ENCODE measurements at regions not wholly inside any gene's neighbourhood (a gene's known extent, or its start where the extent isn't known, plus 50 kb on each side); places are given as distances from the start of the nearest gene placed in this dataset.

DNA sequence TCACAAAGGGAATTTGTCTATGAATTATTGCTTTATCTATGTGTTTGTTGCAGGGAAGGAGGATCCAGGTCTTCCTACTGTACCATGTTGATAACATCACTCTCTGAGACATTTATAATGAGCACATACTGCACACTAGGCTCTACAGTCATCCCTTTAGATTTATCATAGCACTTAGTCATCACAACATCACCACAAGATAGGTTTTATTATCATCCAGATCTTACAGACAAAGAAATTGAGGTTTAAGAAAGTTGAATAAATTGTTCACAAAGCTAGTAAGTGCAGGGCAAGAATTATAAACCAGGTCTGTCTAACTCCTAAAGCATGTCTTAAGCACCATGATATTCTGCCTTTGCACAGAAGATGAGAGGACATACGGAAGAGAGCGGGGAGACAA lies 121.1 kb upstream of the ST6GALNAC5 start:
- FAIRE-seq (no peak), DNase-seq (ENCODE audit: low spot score) (no peak), ATAC-seq (no peak)
- ChIA-PET CTCF (ENCODE audit: low intra/inter-chr PET ratio, low total read pairs) (no interaction called here), POLR2A (no interaction called here)
- no peak overlapping the region for H3K4me3 ChIP-seq (replicated peaks in 1 of 3; ENCODE audit: insufficient read depth in 1 of 3, low read depth in 2 of 3, low read length in 3 of 3)
- H3K79me2 ChIP-seq (ENCODE audit: insufficient read depth, low read length): no peaks in the 10 kb centered on the region
- H3K27me3 ChIP-seq (ENCODE audit: control insufficient read depth in 1 of 2, insufficient read depth in 2 of 2, low read length in 2 of 2): no peaks in the 10 kb centered on the region; a peak in 1 of 5 replicates
- no peaks in the 10 kb centered on the region for H3K36me3 ChIP-seq (replicated peaks in 1 of 2; ENCODE audit: control insufficient read depth in 1 of 2, insufficient read depth in 2 of 2, low read length in 2 of 2)
- in situ Hi-C loops (cut with HindIII; ENCODE audit: extremely low pct_ligation_motif_present, low pct_unique_long_range_greater_than_20kb): no loop called here
- WGBS (ENCODE audit: low lambda C conversion rate): 82% methylated on average over 2 of the region's 2 CpGs
- no peak overlapping the region for H3K27ac ChIP-seq (ENCODE audit: extremely low read length, insufficient read depth, low read length)
- no peak overlapping the region for H3K9ac ChIP-seq (ENCODE audit: insufficient read depth, low read depth, low read length)
- no peaks in the 10 kb centered on the region for H4K20me1 ChIP-seq (ENCODE audit: insufficient read depth, low read length)
- intact Hi-C loops (cut with micrococcal nuclease; ENCODE audit: unreplicated experiment): no loop called here
- peaks cover 53% of the 10 kb centered on the region for H3K9me3 ChIP-seq (ENCODE audit: low read length)
- no peaks in the 10 kb centered on the region for H3K4me1 ChIP-seq (ENCODE audit: insufficient read depth, low read length)
- no peak overlapping the region for H2AFZ ChIP-seq (ENCODE audit: low read length)
- TF ChIP-seq NCOR1 (IDR thresholded peaks at IDR 0.05; ENCODE audit: borderline replicate concordance, low read length): no peak
- TF ChIP-seq ZFP1 (CRISPR knock-in tag; IDR thresholded peaks at IDR 0.05): no peak
- no peak for TF ChIP-seq ATF5 (CRISPR knock-in tag; IDR thresholded peaks at IDR 0.05; ENCODE audit: low read depth)
- no peak for TF ChIP-seq ZBTB7A (CRISPR knock-in tag; IDR thresholded peaks at IDR 0.05)
- TF ChIP-seq HNF4A (CRISPR knock-in tag; IDR thresholded peaks at IDR 0.05): no peak
- no peak for TF ChIP-seq MEIS1 (CRISPR knock-in tag; IDR thresholded peaks at IDR 0.05; ENCODE audit: borderline replicate concordance)
- no peak for TF ChIP-seq ZNF530 (CRISPR knock-in tag; IDR thresholded peaks at IDR 0.05; ENCODE audit: low read depth)
- TF ChIP-seq ZBTB3 (CRISPR knock-in tag; IDR thresholded peaks at IDR 0.05; ENCODE audit: borderline replicate concordance, low read depth): no peak
- BruUV-seq (replicated peaks): no TSS peak
- no peak overlapping the region for H3K4me2 ChIP-seq (ENCODE audit: low read depth, low read length)

DNA sequence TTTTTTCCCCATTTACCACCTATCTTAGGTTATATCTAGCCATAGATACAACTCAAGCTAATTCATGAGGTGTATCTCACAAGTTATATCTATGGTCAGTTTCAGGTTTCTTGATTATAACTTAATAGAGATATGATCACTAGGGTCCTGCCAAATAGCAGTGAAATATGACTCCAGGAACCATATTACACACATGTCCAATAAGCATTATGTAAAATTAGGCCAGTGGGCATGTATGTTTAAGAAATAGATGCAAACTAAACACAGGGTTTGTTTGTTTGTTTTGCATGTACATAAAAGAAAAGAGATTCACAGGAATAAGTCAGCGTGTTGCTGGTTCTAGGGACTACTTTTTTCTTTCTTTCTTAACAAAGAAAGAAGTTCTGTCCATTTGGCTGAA lies 112.5 kb upstream of the ST6GALNAC5 start:
- CTCF ChIA-PET (ENCODE audit: low intra/inter-chr PET ratio, low total read pairs): no interaction called here
- BruUV-seq (replicated peaks): no TSS peak

More for the DNA sequence above, 112.5 kb upstream of the ST6GALNAC5 start:
- Histone ChIP-seq H3K9me3 (ENCODE audit: low read length) (peaks cover 41% of the 10 kb centered on the region), H3K4me3 (replicated peaks in 1 of 3; ENCODE audit: insufficient read depth in 1 of 3, low read depth in 2 of 3, low read length in 3 of 3) (no peak overlapping the region), H3K4me2 (ENCODE audit: low read depth, low read length) (no peak overlapping the region), H3K79me2 (ENCODE audit: insufficient read depth, low read length) (no peaks in the 10 kb centered on the region), H3K9ac (ENCODE audit: insufficient read depth, low read depth, low read length) (no peak overlapping the region), H3K27ac (ENCODE audit: extremely low read length, insufficient read depth, low read length) (no peak overlapping the region), H3K4me1 (ENCODE audit: insufficient read depth, low read length) (no peaks in the 10 kb centered on the region), H3K27me3 (ENCODE audit: control insufficient read depth in 1 of 2, insufficient read depth in 2 of 2, low read length in 2 of 2) (no peaks in the 10 kb centered on the region), H4K20me1 (ENCODE audit: insufficient read depth, low read length) (no peaks in the 10 kb centered on the region), H3K36me3 (replicated peaks in 1 of 2; ENCODE audit: control insufficient read depth in 1 of 2, insufficient read depth in 2 of 2, low read length in 2 of 2) (no peaks in the 10 kb centered on the region), H2AFZ (ENCODE audit: low read length) (no peak overlapping the region)
- in situ Hi-C loops (cut with HindIII; ENCODE audit: extremely low pct_ligation_motif_present, low pct_unique_long_range_greater_than_20kb): no loop called here
- ATAC-seq (no peak), DNase-seq (ENCODE audit: low spot score) (no peak), FAIRE-seq (no peak)
- intact Hi-C loops (cut with micrococcal nuclease; ENCODE audit: unreplicated experiment): no loop called here
- POLR2A ChIA-PET: no interaction called here
- 0% methylated on average over 1 of the region's 1 CpG for WGBS (ENCODE audit: low lambda C conversion rate)
- TF ChIP-seq, protein P1, sequence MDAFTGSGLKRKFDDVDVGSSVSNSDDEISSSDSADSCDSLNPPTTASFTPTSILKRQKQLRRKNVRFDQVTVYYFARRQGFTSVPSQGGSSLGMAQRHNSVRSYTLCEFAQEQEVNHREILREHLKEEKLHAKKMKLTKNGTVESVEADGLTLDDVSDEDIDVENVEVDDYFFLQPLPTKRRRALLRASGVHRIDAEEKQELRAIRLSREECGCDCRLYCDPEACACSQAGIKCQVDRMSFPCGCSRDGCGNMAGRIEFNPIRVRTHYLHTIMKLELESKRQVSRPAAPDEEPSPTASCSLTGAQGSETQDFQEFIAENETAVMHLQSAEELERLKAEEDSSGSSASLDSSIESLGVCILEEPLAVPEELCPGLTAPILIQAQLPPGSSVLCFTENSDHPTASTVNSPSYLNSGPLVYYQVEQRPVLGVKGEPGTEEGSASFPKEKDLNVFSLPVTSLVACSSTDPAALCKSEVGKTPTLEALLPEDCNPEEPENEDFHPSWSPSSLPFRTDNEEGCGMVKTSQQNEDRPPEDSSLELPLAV (CRISPR knock-in tag; conservative IDR thresholded peaks at IDR 0.05; ENCODE audit: low read depth): no peak
- TF ChIP-seq ZBTB21 (CRISPR knock-in tag; IDR thresholded peaks at IDR 0.05) (no peak), KAT2B (IDR thresholded peaks at IDR 0.05; ENCODE audit: borderline replicate concordance, low read depth, low read length) (no peak), GMEB2 (CRISPR knock-in tag; IDR thresholded peaks at IDR 0.05; ENCODE audit: low read depth) (no peak), AGO2 (optimal IDR thresholded peaks at IDR 0.05; ENCODE audit: low read depth, low read length) (no peak), GATAD1 (CRISPR knock-in tag; IDR thresholded peaks at IDR 0.05) (no peak), ZSCAN31 (CRISPR knock-in tag; IDR thresholded peaks at IDR 0.05; ENCODE audit: low read depth) (no peak), GTF2F1 (IDR thresholded peaks at IDR 0.05; ENCODE audit: low read length) (no peak)

All from HepG2 (cell line).